Common myeloid progenitor, CD34-positive (primary cell): ENCODE measurements at regions not wholly inside any gene's neighbourhood (a gene's known extent, or its start where the extent isn't known, plus 50 kb on each side); places are given as distances from the start of the nearest gene placed in this dataset.
"Not testable (repeated sequence)": the region's sequence is repeated elsewhere in the genome, so short reads cannot be mapped to it uniquely, and the experiment has no call there.

Source experiments
- CTCF ChIA-PET: fragments of 350-600 bp; sonication (Branson Sonifier 250); formaldehyde crosslinking; loops from one replicate; lab custom pipeline; 2021; ENCODE audit warnings: antibody characterized with exemption; lab: Charles Lee
- POLR2A ChIA-PET: fragments of 350-600 bp; sonication (Branson Sonifier 250); formaldehyde crosslinking; loops from one replicate; lab custom pipeline; 2021; ENCODE audit warnings: antibody characterized with exemption; lab: Charles Lee
- DNase-seq, 3 donors: peaks; one replicate each; pipeline versions ENCODE4 v3.0.0 to v3.0.0-alpha.2; 2013
- H3K27ac ChIP-seq, 2 experiments: 1 replicate in 1 of 2; 2 replicates in 1 of 2; pipeline ENCODE4 v1.7.0; 2013; ENCODE audit warnings: inconsistent platforms in 2 of 2, low read length in 2 of 2, mild to moderate bottlenecking in 2 of 2, low read depth in 1 of 2, moderate library complexity in 1 of 2; ENCODE audit not compliant: severe bottlenecking in 2 of 2, insufficient read depth in 1 of 2, poor library complexity in 1 of 2
- H3K27me3 ChIP-seq, 5 experiments: replicated peaks in 2 of 5; 1 replicate in 3 of 5; 2 replicates in 2 of 5; pipeline versions ENCODE4 v1.6.1 to v1.7.0; 2013; ENCODE audit warnings: low read length in 4 of 5, mild to moderate bottlenecking in 2 of 5, moderate library complexity in 2 of 5, inconsistent platforms in 1 of 5; ENCODE audit not compliant: insufficient read depth in 5 of 5, control insufficient read depth in 4 of 5
- H3K36me3 ChIP-seq, 4 experiments: 1 replicate in 2 of 4; 2 replicates in 2 of 4; pipeline versions ENCODE4 v1.6.1 to v1.7.0; 2013; ENCODE audit warnings: low read length in 3 of 4, control low read depth in 1 of 4, mild to moderate bottlenecking in 1 of 4; ENCODE audit not compliant: control insufficient read depth in 4 of 4, insufficient read depth in 4 of 4
- H3K4me1 ChIP-seq, 4 experiments: 1 replicate in 3 of 4; 2 replicates in 1 of 4; pipeline versions ENCODE4 v1.6.1 to v1.7.1; 2013; ENCODE audit warnings: low read length in 3 of 4, mild to moderate bottlenecking in 3 of 4, control low read depth in 1 of 4, inconsistent platforms in 1 of 4, moderate library complexity in 1 of 4; ENCODE audit not compliant: control insufficient read depth in 4 of 4, insufficient read depth in 4 of 4; ENCODE audit errors: control extremely low read depth in 1 of 4
- H3K4me3 ChIP-seq, 7 experiments: 1 replicate in 4 of 7; 2 replicates in 3 of 7; pipeline versions ENCODE4 v1.5.1 to v1.7.0; 2013; ENCODE audit warnings: mild to moderate bottlenecking in 7 of 7, low read length in 6 of 7, moderate library complexity in 6 of 7, inconsistent platforms in 2 of 7, low read depth in 2 of 7, control low read depth in 1 of 7; ENCODE audit not compliant: insufficient read depth in 4 of 7, control insufficient read depth in 1 of 7; ENCODE audit errors: extremely low read depth in 1 of 7
- H3K9me3 ChIP-seq, 5 experiments: 1 replicate in 4 of 5; 2 replicates in 1 of 5; pipeline versions ENCODE4 v1.6.1 to v1.7.1; 2013; ENCODE audit warnings: low read length in 4 of 5, mild to moderate bottlenecking in 2 of 5, inconsistent platforms in 1 of 5, low read depth in 1 of 5, moderate library complexity in 1 of 5; ENCODE audit not compliant: control insufficient read depth in 4 of 5, insufficient read depth in 2 of 5; ENCODE audit errors: control extremely low read depth in 1 of 5
- WGBS: methylation state at CpG from one replicate; pipeline ENCODE4 v1.1.5; 2013; ENCODE audit not compliant: insufficient coverage; 5-methylcytosine and 5-hydroxymethylcytosine counted together

DNA sequence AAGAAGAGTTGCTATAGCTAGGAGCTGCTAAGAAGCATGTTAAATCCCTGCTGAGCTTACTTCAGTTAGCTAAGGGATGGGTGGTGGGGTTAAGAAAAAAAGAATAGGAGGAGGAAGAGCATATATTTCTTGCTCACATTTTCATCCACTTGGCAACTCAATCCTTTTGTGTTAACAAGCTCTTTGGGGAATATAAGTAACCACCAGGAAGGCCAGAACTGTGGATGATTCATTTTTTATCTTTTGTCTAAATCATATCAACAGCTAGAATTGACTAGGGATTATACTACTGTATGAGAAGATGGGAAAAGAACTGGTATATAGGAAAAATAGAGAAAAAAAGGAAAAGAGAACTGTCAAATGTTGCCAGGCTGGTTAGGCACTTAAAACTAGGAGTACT, 555.3 kb upstream of the ARRDC3 start:
- Histone ChIP-seq H3K4me1 (no peaks in the 10 kb centered on the region), H3K27ac (no peak overlapping the region), H3K27me3 (no peaks in the 10 kb centered on the region), H3K9me3 (no peaks in the 10 kb centered on the region), H3K4me3 (no peak overlapping the region), H3K36me3 (no peaks in the 10 kb centered on the region)
- POLR2A ChIA-PET = no interaction called here
- CTCF ChIA-PET = no interaction called here
- no peak for DNase-seq

DNA sequence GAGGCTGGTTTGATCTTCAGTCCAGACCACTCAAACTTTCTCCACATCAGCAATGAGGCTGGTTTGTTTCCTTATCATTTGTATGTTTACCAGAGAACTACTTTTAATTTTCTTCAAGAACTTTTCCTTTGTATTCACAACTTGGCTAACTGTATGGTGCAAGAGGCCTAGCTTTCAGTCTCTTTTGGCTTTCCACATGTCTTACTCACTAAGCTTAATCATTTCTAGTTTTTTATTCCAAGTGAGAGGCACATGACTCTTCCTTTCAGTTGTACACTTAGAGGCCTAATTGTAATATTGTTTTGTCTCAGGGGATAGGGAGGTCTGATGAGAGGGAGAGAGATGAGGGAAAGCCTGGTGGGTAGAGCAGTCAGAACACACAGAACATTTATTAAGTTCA, 554.0 kb upstream of the ARRDC3 start:
- Histone ChIP-seq H3K36me3 (no peaks in the 10 kb centered on the region), H3K27me3 (no peaks in the 10 kb centered on the region), H3K9me3 (no peaks in the 10 kb centered on the region), H3K4me1 (no peaks in the 10 kb centered on the region), H3K4me3 (no peak overlapping the region), H3K27ac (no peak overlapping the region)
- POLR2A ChIA-PET = no interaction called here
- CTCF ChIA-PET = no interaction called here
- no peak for DNase-seq

DNA sequence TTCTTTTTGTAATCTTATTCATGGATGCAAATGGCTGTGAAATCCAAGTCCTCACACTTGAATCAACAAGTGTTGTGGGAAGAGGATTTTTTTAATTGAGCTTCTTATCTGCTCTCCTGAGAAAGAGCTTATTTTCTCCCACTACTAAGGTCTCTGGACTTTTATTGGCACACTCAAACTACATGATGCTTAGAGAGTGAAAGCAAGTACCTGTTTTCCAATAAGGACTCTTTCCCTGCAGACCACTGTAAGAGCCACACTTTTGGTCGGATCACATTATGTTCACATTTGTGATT, 546.4 kb upstream of the ARRDC3 start:
- Histone ChIP-seq H3K4me3 (no peak overlapping the region), H3K4me1 (no peaks in the 10 kb centered on the region), H3K27ac (no peak overlapping the region), H3K27me3 (peaks cover 0 to 3% (median 0%) of the 10 kb centered on the region in 5 experiments), H3K36me3 (no peaks in the 10 kb centered on the region), H3K9me3 (no peaks in the 10 kb centered on the region)
- no CpG with 5 or more reads among the region's 1 CpG for WGBS
- no peak for DNase-seq
- POLR2A ChIA-PET = no interaction called here
- CTCF ChIA-PET = interaction anchor here (0.6 to 1.3 kb wide), 2 partner anchors 11 to 26 kb away, joined by 3 read pairs; no protein-coding TSS in a partner anchor

DNA sequence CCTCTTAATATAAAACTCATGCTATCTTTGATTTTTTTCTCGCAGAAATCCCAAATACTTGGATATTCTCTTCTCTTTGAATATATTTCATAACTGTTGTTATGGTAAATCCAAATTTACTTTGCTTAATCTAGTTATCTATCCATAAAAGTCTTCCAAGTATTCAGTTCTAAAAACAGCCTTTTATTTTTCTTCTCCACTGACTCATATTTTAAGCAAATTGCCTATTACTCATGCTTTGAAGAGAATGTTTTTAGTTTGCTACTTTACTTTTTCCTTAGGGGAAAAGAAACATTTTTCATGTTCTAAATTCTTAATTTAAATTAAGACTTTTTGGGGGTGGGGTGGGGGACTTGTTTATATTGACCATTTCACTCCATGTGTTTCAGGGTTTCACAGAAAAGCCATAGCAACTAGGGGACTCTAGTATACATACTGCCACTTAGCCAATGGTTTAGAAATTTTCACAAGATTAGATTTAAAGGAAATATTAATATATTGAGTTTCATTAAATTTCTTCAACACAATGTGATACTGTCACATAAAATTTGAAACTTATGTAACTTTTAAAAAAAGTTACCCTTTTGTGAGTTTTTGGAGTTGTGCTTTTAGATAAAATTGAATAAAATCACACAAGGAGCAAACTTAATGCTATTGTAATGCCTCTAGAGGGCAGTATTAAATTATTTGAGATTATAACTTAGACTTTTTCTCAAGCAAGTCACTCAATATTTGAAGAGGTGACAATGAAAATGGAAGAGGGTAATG, 545.8 kb upstream of the ARRDC3 start:
- no peak overlapping the region for H3K27ac ChIP-seq
- ChIA-PET CTCF (interaction anchor here (0.6 to 1.3 kb wide), 2 partner anchors 11 to 26 kb away, joined by 3 read pairs; no protein-coding TSS in a partner anchor), POLR2A (no interaction called here)
- H3K36me3 ChIP-seq = no peaks in the 10 kb centered on the region
- H3K9me3 ChIP-seq = no peaks in the 10 kb centered on the region
- WGBS = no CpG with 5 or more reads among the region's 1 CpG
- no peak overlapping the region for H3K4me3 ChIP-seq
- peaks cover 0 to 3% (median 0%) of the 10 kb centered on the region in 5 experiments for H3K27me3 ChIP-seq
- DNase-seq = peak; percentile 0 to 6 (median 2)
- no peaks in the 10 kb centered on the region for H3K4me1 ChIP-seq

DNA sequence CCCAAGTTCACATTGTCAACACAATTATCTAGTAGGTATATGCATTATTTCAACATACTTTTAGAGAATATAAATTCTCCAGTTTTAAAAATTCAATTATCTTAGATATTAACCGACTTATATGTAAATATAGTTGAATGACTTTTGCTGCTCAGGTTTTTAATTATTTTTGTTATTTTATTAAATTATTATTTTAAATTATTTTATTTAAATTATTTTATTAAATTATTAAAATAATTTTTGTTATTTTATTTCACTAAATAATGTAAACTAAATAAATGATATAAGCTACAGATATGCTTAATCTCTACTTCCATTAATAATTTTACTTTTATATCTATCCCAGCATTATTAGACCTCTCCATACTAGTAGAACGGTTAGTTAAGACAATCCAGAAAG, 544.3 kb upstream of the ARRDC3 start:
- Histone ChIP-seq H3K27ac (no peak overlapping the region), H3K4me3 (no peak overlapping the region), H3K4me1 (no peaks in the 10 kb centered on the region), H3K27me3 (peaks cover 0 to 3% (median 0%) of the 10 kb centered on the region in 5 experiments), H3K9me3 (no peaks in the 10 kb centered on the region), H3K36me3 (no peaks in the 10 kb centered on the region)
- ChIA-PET POLR2A (no interaction called here), CTCF (no interaction called here)
- no peak for DNase-seq
- WGBS = no CpG with 5 or more reads among the region's 2 CpGs

GRCh38 chr5:91925249-91925648, 542.1 kb upstream of the ARRDC3 start:
- Histone ChIP-seq H3K4me3 (no peak overlapping the region), H3K27me3 (peaks cover 0 to 2% (median 0%) of the 10 kb centered on the region in 5 experiments), H3K27ac (no peak overlapping the region), H3K36me3 (no peaks in the 10 kb centered on the region), H3K9me3 (no peaks in the 10 kb centered on the region), H3K4me1 (no peaks in the 10 kb centered on the region)
- CTCF ChIA-PET = no interaction called here
- no CpG with 5 or more reads among the region's 1 CpG for WGBS
- POLR2A ChIA-PET = no interaction called here
- no peak for DNase-seq

- CTCF ChIA-PET = interaction anchor here (1.5 kb wide), 1 partner anchor 9 kb away, joined by 4 read pairs; no protein-coding TSS in a partner anchor
- H3K4me3 ChIP-seq, H3K36me3 ChIP-seq, H3K27me3 ChIP-seq, DNase-seq, H3K4me1 ChIP-seq, H3K9me3 ChIP-seq, POLR2A ChIA-PET, H3K27ac ChIP-seq: not testable (repeated sequence)
- 98% methylated on average over 29 of the region's 51 CpGs for WGBS
Measured at GRCh38 chr5:91917037-91917814, 534.1 kb upstream of the ARRDC3 start.
